Motor neuron (in vitro differentiated cells): ENCODE measurements at regions not wholly inside any gene's neighbourhood (a gene's known extent, or its start where the extent isn't known, plus 50 kb on each side); places are given as distances from the start of the nearest gene placed in this dataset.
"Not testable (repeated sequence)": the region's sequence is repeated elsewhere in the genome, so short reads cannot be mapped to it uniquely, and the experiment has no call there.

Experiments used
- ATAC-seq, 8 experiments: fragments of 200-7000 bp; cut with Tn5 transposase; replicated peaks in 6 of 8; 2 replicates each; pipeline ENCODE4 v1.8.0; 2021; ENCODE audit warnings: mild to moderate bottlenecking in 8 of 8, moderate library complexity in 8 of 8
- H3K27ac ChIP-seq, 2 donors: fragments of 250-450 bp; sonication (Bioruptor Pico); 2 replicates each; pipeline ENCODE4 v1.9.0; 2021; ENCODE audit warnings: antibody characterized with exemption in 2 of 2, mild to moderate bottlenecking in 2 of 2, moderate library complexity in 1 of 2
- H3K4me1 ChIP-seq, 2 donors: fragments of 250-450 bp; sonication (Bioruptor Pico); replicated peaks in 1 of 2; 2 replicates each; pipeline ENCODE4 v1.6.1; 2021; ENCODE audit warnings: antibody characterized with exemption in 2 of 2, mild to moderate bottlenecking in 2 of 2, moderate library complexity in 1 of 2
- H3K4me3 ChIP-seq, 5 donors: fragments of 250-450 bp; sonication (Bioruptor Pico); 2 replicates each; pipeline ENCODE4 v1.9.0; 2021; ENCODE audit warnings: antibody characterized with exemption in 5 of 5, mild to moderate bottlenecking in 5 of 5, moderate library complexity in 4 of 5
- WGBS, 10 experiments: fragments of 450-650 bp; shearing (Covaris generic); methylation state at CpG; one replicate each; pipeline ENCODE4 v1.0.0; 2022; 5-methylcytosine and 5-hydroxymethylcytosine counted together
- in situ Hi-C, 9 experiments: fragments of 400-800 bp; cut with MboI; loops; one replicate each; pipeline ENCODE4 v1.15.0; 2021; ENCODE audit warnings: low sequenced_read_pairs in 9 of 9, low pct_unique_long_range_greater_than_20kb in 2 of 9; ENCODE audit not compliant: unreplicated experiment in 9 of 9

GRCh38 chr10:36739884-36740445 is 385.4 kb upstream of the ANKRD30A start:
- H3K4me3 ChIP-seq = no peak overlapping the region
- in situ Hi-C loops = no loop called here
- no peaks in the 10 kb centered on the region for H3K4me1 ChIP-seq
- ATAC-seq = peak in 2 of 8 experiments; percentile 45 to 59
- no peak overlapping the region for H3K27ac ChIP-seq
- 63 to 100% (median 83%) methylated on average over 3 to 5 of the region's 5 CpGs for WGBS, 10 experiments

- Histone ChIP-seq H3K4me1 (no peaks in the 10 kb centered on the region), H3K4me3 (no peak overlapping the region), H3K27ac (no peak overlapping the region)
- WGBS, 10 experiments = 65 to 100% (median 88%) methylated on average over 1 to 4 of the region's 4 CpGs; no CpG with 5 or more reads in 1 of the 10 experiments
- ATAC-seq = peak in 1 of 8 experiments; percentile 90
- in situ Hi-C loops = no loop called here
These were observed 386.5 kb upstream of the ANKRD30A start for GRCh38 chr10:36738738-36739431.

DNA sequence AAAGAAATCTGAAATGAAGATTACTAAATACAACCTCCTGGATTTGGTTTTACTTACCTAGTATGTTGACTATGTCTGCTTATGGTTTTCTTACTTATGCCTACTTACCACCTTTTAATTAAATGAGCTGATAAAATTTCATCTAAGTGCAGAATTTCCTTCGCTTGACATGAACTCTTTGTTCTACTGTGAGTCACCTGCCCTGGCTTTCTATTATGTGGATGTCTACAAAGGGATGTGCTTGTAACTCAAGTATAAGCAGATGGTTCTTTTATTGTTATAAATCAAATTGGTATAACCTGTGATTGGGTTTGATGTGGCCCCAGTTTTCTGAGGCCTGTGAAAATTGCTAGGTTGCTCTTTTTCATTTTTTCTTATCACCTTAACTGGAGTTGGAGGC is 389.1 kb upstream of the ANKRD30A start:
- in situ Hi-C loops = no loop called here
- 79 to 100% (median 100%) methylated on average over 1 of the region's 1 CpG; no CpG with 5 or more reads in 2 of the 10 experiments for WGBS, 10 experiments
- Histone ChIP-seq H3K27ac (no peak overlapping the region), H3K4me1 (no peaks in the 10 kb centered on the region), H3K4me3 (no peak overlapping the region)
- ATAC-seq = no peak

DNA sequence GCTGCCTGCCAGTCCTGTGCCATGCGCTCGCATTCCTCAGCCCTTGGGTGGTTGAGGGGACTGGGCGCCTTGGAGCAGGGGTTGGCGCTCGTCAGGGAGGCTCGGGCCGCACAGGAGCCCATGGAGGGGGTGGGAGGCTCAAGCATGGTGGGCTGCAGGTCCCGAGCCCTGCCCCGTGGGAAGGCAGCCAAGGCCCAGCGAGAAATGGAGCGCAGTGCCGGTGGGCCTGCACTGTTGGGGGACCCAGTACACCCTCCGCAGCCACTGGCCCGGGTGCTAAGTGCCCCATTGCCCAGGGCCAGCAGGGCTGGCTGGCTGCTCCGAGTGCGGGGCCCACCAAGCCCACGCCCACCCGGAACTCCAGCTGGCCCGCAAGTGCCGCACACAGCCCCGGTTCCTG is 390.8 kb upstream of the ANKRD30A start:
- H3K4me3 ChIP-seq, H3K4me1 ChIP-seq, in situ Hi-C loops, H3K27ac ChIP-seq, ATAC-seq: not testable (repeated sequence)
- WGBS, 10 experiments = 80% methylated on average over 1 of the region's 21 CpGs; no CpG with 5 or more reads in 9 of the 10 experiments

- in situ Hi-C loops = no loop called here
- WGBS, 10 experiments = 14 to 100% (median 80%) methylated on average over 1 to 5 of the region's 6 CpGs; no CpG with 5 or more reads in 1 of the 10 experiments
- Histone ChIP-seq H3K27ac (no peak overlapping the region), H3K4me3 (no peak overlapping the region), H3K4me1 (peaks cover 1 to 2% of the 10 kb centered on the region in 2 donors)
- no peak for ATAC-seq
These were observed 395.1 kb upstream of the ANKRD30A start for GRCh38 chr10:36730316-36730715.

DNA sequence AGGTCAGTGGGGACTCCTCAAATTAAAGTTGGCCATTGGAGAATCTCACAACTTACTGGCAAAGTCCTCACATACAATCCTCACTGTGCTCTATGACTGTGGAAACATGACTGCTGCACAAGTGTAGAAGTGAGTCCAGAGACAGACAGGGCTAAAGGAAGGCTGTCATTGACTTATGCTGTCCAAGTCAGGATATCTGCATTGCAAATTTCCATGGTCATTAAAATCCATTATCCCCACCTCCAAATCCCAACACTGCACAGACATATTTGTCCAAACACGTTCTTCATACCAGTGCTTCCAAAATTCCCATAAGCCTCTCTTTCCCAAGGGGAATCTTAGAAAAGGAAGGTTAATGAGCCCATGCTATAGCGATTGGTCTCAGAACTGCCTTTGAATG is 396.8 kb upstream of the ANKRD30A start:
- whole genome bisulfite sequencing, 10 experiments = 50 to 100% (median 67%) methylated on average over 1 to 2 of the region's 2 CpGs; no CpG with 5 or more reads in 3 of the 10 experiments
- peak in 3 of 8 experiments; percentile 17 to 54 (median 53) for ATAC-seq
- Histone ChIP-seq H3K27ac (no peak overlapping the region), H3K4me1 (peaks cover 5% of the 10 kb centered on the region in 2 donors), H3K4me3 (no peak overlapping the region)
- in situ Hi-C loops = no loop called here

- in situ Hi-C loops = no loop called here
- ATAC-seq = peak; percentile 70 to 94 (median 86)
These were observed 399.5 kb upstream of the ANKRD30A start for GRCh38 chr10:36725581-36726520.

GRCh38 chr10:36722777-36723176 is 402.6 kb upstream of the ANKRD30A start:
- in situ Hi-C loops = no loop called here
- peaks cover 5% of the 10 kb centered on the region in 2 donors for H3K4me1 ChIP-seq
- ATAC-seq = no peak
- H3K4me3 ChIP-seq = no peak overlapping the region
- 88 to 100% (median 99%) methylated on average over 1 to 9 of the region's 9 CpGs; no CpG with 5 or more reads in 1 of the 10 experiments for WGBS, 10 experiments
- H3K27ac ChIP-seq = no peak overlapping the region

More at GRCh38 chr10:36725581-36726520, 399.5 kb upstream of the ANKRD30A start:
- no peak overlapping the region for H3K4me3 ChIP-seq
- peaks cover 5% of the 10 kb centered on the region in 2 donors for H3K4me1 ChIP-seq
- 49 to 94% (median 64%) methylated on average over 2 to 6 of the region's 6 CpGs for WGBS, 10 experiments
- no peak overlapping the region for H3K27ac ChIP-seq

DNA sequence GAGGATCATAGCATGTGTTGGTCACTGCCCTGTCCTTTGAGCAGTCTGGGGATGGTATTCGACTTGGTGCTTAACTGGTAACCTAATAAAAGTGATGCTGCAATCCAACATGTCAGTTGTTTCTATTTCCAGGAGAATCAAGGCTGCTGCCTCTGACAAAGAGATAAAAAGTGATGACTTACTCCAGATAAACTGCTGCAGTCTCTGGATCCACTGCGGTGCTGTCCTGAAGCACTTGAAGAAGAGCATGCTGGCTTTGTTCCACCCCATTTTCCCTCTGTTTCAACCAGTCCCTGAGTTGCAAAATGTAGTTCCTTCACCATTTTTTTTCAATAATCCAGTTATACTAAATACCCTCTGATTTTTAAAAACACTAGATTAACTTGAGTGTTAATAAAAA is 403.5 kb upstream of the ANKRD30A start:
- in situ Hi-C loops = no loop called here
- ATAC-seq = peak in 1 of 8 experiments; percentile 43
- H3K4me1 ChIP-seq = peaks cover 5% of the 10 kb centered on the region in 2 donors
- H3K27ac ChIP-seq = no peak overlapping the region
- 6 to 72% (median 62%) methylated on average over 1 to 2 of the region's 2 CpGs; no CpG with 5 or more reads in 3 of the 10 experiments for WGBS, 10 experiments
- H3K4me3 ChIP-seq = no peak overlapping the region

- Histone ChIP-seq H3K4me3 (no peak overlapping the region), H3K27ac (no peak overlapping the region), H3K4me1 (peaks cover 5% of the 10 kb centered on the region in 2 donors)
- peak in 3 of 8 experiments; percentile 90 to 94 (median 92) for ATAC-seq
- in situ Hi-C loops = no loop called here
- 0 to 100% (median 54%) methylated on average over 1 of the region's 1 CpG; no CpG with 5 or more reads in 4 of the 10 experiments for WGBS, 10 experiments
These were observed 404.5 kb upstream of the ANKRD30A start for GRCh38 chr10:36720895-36721294.

DNA sequence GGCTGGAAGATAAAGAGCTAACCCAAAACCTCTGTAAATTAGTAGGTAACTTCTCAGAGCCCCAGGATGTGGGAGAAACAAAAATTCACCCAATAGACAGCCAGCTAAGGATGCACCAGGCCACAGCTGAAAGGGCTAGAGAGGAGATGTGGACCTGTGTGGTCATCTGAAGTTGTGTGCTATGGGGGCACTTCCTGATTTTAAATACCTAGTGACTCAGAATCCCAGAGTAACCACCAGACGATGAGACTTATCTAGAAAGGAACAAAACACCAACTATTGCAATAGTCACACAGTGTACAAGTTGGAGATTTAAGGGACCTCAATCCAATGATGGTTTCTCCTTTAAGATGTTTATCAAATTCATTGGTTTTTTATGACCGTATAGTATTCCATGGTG is 408.3 kb upstream of the ANKRD30A start:
- in situ Hi-C loops = no loop called here
- 42 to 100% (median 80%) methylated on average over 1 to 2 of the region's 2 CpGs; no CpG with 5 or more reads in 2 of the 10 experiments for WGBS, 10 experiments
- Histone ChIP-seq H3K4me3 (no peak overlapping the region), H3K4me1 (no peaks in the 10 kb centered on the region), H3K27ac (no peak overlapping the region)
- ATAC-seq = no peak

GRCh38 chr10:36716291-36716690 is 409.1 kb upstream of the ANKRD30A start:
- Histone ChIP-seq H3K4me1 (no peaks in the 10 kb centered on the region), H3K27ac (no peak overlapping the region), H3K4me3 (no peak overlapping the region)
- in situ Hi-C loops = no loop called here
- ATAC-seq = no peak
- WGBS, 10 experiments = 58 to 100% (median 93%) methylated on average over 2 of the region's 2 CpGs

DNA sequence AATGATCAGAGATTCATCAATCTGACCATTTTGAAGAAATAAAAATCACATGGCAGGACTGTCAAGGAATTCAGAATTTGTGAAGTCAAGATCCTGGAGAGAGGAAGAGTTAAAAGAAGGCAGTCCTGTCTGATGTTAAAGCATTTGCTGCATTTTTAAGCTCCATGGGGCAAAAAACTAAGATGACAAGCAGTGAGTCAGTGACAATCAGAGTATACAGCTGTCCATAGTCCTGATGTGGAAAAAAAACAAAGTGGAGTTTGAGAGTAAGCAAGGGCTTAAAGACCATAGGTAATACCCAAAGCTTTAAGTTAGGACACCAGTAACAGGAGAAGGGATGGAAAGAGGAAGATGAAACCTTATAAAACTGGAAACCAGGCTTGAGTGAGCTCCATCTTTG is 412.7 kb upstream of the ANKRD30A start:
- ATAC-seq = no peak
- Histone ChIP-seq H3K27ac (no peak overlapping the region), H3K4me1 (no peaks in the 10 kb centered on the region), H3K4me3 (no peak overlapping the region)
- in situ Hi-C loops = no loop called here
